ENCODE measurements at regions not wholly inside any gene's neighbourhood (a gene's known extent, or its start where the extent isn't known, plus 50 kb on each side); places are given as distances from the start of the nearest gene placed in this dataset.

DNA sequence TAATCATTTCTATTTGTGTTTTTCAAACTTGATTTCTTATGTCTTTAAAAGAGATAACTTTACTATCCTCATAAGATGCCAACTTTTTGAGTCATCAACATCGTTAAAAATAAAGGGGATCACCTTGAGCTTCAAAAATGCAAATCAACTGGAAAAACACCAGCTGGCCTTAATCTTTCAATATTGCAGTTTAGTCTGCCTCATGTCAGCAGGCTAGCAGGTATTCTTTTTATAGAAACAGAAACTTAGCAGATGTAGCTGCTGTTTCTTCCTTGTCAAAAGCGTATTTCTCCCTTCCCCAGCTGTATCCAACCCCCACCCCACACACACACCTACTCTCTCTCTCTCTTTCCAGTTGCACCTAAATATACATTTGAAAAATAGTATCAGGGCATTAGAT is 154.1 kb upstream of the ZNF804A start:
- TF ChIP-seq FOXA1 (IDR thresholded peaks at IDR 0.05), result no peak
- TF ChIP-seq TARDBP (IDR thresholded peaks at IDR 0.05), result no peak
- no peak for TF ChIP-seq L3MBTL2 (conservative IDR thresholded peaks at IDR 0.05)
- TF ChIP-seq BHLHE40 (IDR thresholded peaks at IDR 0.05; ENCODE audit: borderline replicate concordance), result no peak
- no peak for TF ChIP-seq HDGF (IDR thresholded peaks at IDR 0.05; ENCODE audit: borderline replicate concordance)
- no peak for TF ChIP-seq ELF4 (IDR thresholded peaks at IDR 0.05)
- TF ChIP-seq NFRKB (IDR thresholded peaks at IDR 0.05), result no peak
- no peak for TF ChIP-seq FOXM1 (IDR thresholded peaks at IDR 0.05; ENCODE audit: borderline replicate concordance)
- no peak for TF ChIP-seq SUZ12 (IDR thresholded peaks at IDR 0.05)
- TF ChIP-seq SP1 (IDR thresholded peaks at IDR 0.05), result no peak
- TF ChIP-seq FOXK2 (IDR thresholded peaks at IDR 0.05), result no peak
- TF ChIP-seq PKNOX1 (IDR thresholded peaks at IDR 0.05), result no peak
- no peak for TF ChIP-seq CTBP1 (IDR thresholded peaks at IDR 0.05; ENCODE audit: borderline replicate concordance)
